GM12865 (cell line): ENCODE measurements at regions not wholly inside any gene's neighbourhood (a gene's known extent, or its start where the extent isn't known, plus 50 kb on each side); places are given as distances from the start of the nearest gene placed in this dataset.

Source experiments
- DNase-seq: peaks from one replicate; pipeline ENCODE4 v3.0.0; 2010; ENCODE audit warnings: low read depth
- H3K4me3 ChIP-seq: 2 replicates; pipeline ENCODE4 v1.5.1; 2011; ENCODE audit warnings: mild to moderate bottlenecking, low read depth, low read length, control low read depth
- TF ChIP-seq, protein P1 (sequence below): IDR thresholded peaks from 2 replicates; pipeline ENCODE4 v1.5.1; 2011; ENCODE audit warnings: low read length, control low read depth, low read depth, inconsistent platforms; ENCODE audit not compliant: insufficient read depth; ENCODE audit errors: missing control alignments

DNA sequence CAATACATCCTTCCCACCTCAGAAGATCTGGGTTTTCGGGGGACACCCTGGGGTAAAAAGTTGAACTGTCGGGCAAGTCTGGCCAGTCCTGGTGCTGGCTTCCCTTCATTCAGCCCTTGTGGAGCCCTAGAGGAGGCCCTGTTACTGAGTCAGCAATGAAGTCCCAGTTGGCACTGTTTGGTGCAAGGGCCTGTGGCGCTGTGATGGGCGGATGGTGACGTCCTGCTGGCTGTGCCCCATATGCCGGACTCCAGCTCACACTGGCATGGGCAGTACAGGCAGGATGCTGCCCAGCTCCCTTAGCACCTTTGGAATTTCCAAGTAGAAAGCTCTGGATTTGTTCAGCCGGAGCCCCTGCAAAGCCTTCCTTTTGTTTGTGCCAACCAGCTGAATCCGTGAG is 186.2 kb upstream of the PMEPA1 start:
- TF ChIP-seq, protein P1, sequence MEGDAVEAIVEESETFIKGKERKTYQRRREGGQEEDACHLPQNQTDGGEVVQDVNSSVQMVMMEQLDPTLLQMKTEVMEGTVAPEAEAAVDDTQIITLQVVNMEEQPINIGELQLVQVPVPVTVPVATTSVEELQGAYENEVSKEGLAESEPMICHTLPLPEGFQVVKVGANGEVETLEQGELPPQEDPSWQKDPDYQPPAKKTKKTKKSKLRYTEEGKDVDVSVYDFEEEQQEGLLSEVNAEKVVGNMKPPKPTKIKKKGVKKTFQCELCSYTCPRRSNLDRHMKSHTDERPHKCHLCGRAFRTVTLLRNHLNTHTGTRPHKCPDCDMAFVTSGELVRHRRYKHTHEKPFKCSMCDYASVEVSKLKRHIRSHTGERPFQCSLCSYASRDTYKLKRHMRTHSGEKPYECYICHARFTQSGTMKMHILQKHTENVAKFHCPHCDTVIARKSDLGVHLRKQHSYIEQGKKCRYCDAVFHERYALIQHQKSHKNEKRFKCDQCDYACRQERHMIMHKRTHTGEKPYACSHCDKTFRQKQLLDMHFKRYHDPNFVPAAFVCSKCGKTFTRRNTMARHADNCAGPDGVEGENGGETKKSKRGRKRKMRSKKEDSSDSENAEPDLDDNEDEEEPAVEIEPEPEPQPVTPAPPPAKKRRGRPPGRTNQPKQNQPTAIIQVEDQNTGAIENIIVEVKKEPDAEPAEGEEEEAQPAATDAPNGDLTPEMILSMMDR = no peak
- H3K4me3 ChIP-seq = no peak overlapping the region

DNA sequence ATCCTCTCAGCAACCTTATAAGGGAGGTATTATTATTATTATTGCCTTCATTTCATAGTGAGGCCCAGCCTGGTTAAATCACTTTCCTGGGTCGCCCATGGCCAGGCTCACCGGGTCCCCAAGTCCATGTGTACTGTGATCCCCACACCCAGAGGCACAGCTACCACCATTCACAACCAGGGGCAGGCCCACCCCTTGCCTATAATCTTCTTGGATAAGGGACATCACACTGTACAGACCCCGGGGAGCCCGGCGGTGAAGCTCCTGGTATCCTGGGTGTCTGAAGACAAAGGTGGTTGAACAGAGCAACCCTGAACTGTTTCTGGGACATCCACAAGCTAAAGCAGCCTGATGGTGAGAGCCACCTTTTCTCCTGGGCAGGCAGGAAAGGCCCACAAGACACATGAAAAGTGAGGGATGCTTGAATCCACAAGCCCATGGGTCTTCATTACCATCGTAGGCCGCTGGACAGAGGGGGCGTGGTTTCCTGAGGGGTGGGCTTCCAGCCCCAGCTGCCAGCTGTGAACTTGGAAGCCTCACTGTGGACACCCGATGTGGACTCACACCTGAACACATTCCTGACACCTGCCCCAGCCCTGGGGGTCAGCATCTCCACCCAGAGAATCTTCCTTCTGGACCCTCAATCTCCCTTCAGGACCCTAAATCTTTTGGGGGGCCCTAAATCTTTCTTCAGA is 185.5 kb upstream of the PMEPA1 start:
- DNase-seq = no peak
- no peak overlapping the region for H3K4me3 ChIP-seq
- TF ChIP-seq, protein P1 = no peak

More for the DNA sequence above, 186.2 kb upstream of the PMEPA1 start:
- no peak for DNase-seq

DNA sequence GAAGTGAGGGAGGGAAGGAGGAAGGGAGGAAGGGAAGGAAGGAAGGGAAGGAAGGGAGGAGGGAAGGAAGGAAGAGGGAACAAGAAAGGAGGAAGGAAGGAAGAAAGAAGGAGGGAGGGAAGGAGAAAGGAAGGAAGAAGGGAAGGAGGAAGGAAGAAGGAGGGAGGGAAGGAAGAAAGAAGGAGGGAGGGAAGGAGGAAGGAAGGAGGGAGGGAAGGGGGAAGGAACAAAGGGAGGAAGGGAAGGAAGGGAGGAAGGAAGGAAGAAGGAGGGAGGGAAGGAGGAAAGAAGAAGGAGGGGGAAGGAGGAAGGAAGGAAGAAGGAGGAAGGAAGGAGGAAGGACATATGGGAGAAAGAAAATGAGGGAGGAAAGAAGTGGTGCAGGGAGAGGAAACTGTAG is 184.7 kb upstream of the PMEPA1 start:
- no peak overlapping the region for H3K4me3 ChIP-seq
- no peak for DNase-seq
- TF ChIP-seq, protein P1 = no peak

DNA sequence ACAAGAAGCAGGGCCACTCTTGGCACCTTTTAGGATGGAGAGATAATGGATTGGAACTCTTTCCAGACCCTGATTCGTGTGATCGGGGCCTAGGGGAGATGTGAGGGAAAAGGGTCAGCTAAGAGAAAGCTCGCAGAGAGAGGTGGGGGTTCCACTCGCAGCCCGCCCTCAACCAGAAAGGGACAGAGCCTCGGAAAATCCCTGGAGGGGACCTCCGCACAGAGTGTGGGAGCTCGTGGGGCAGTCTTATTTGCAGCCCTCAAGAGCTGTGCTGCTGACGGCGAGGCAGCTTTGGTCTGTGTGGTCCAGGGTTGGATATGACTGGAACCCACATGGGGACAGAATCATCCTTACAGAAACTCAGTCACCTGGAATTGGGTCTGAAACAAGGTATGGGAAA is 184.3 kb upstream of the PMEPA1 start:
- DNase-seq = no peak
- no peak overlapping the region for H3K4me3 ChIP-seq
- TF ChIP-seq, protein P1 = no peak

DNA sequence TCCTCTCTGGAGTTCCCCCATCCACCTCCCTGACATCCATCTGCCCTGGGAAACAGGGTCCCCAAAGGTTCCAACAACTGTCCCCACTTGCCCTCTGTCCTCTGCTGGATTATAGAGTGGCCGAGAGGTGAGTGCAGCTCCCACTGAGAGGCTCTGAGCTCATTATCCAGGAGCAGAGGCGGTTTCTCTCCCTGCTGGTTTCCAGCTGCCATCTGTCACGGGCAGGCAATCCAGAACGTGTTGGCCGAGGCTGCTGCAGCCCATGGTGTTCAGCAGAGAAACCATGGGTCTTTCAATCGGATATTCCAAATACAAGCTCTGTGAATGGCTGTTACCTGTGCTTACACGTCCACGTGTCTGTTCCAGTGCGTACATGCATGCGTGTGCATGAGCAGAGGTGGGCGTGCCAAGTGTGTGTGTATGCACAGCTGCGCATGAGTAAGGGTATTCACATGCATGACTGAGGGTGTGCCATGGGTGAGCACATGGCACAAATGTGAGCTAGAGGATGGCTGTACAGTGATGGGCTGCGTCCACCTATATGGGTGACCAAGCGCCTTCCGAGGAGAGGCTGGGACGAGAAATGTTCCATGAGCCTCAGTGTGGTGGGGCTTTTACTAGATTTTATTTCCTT is 183.7 kb upstream of the PMEPA1 start:
- H3K4me3 ChIP-seq = no peak overlapping the region
- no peak for DNase-seq
- TF ChIP-seq, protein P1 = no peak

DNA sequence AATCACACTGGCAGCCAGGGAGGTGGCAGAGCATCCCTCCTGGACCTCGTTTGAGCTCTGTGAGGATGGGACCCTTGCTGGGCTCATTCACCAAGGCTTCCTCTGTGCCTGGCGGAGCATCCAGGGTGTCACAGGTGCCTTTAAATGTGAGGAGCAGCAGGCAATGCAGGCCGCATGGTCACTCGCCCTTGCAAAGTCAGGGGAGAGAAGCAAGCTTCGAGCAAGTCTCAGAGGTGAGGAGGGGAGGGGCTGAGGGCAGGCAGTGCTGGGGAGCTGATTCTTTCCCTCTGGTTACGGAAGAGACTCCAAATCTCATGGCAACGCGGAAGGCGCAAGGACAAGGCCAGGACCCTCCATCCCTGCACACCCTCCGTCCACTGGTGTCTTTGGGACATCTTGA is 182.7 kb upstream of the PMEPA1 start:
- no peak for DNase-seq
- TF ChIP-seq, protein P1 = no peak
- H3K4me3 ChIP-seq = no peak overlapping the region
